K562 (cell line): ENCODE measurements at regions not wholly inside any gene's neighbourhood (a gene's known extent, or its start where the extent isn't known, plus 50 kb on each side); places are given as distances from the start of the nearest gene placed in this dataset.
A peak's percentile ranks its signal among the peaks of the same experiment; 100 is the strongest.

ENCODE experiments used
- BACH1 ChIP-seq: fragments of 200-800 bp; sonication (Bioruptor generic); IDR thresholded peaks from 2 replicates; pipeline ENCODE4 v1.6.1; 2016; ENCODE audit warnings: missing genetic modification characterization, missing compliant biosample characterization
- BRF2 ChIP-seq: IDR thresholded peaks from 3 replicates; pipeline ENCODE4 v1.6.1; 2011; ENCODE audit warnings: borderline replicate concordance, mild to moderate bottlenecking; ENCODE audit not compliant: insufficient read length, insufficient read depth
- EHMT2 ChIP-seq: fragments of 450-650 bp; IDR thresholded peaks from 2 replicates; pipeline ENCODE4 v1.6.1; 2018; ENCODE audit warnings: antibody characterized with exemption
- FOXK1 ChIP-seq: sonication (generic); formaldehyde crosslinking; IDR thresholded peaks from 2 replicates; pipeline ENCODE4 v1.8.0; 2022; ENCODE audit warnings: missing genetic modification reagents, mild to moderate bottlenecking, borderline replicate concordance
- GTF2E2 ChIP-seq: fragments of 200-800 bp; sonication (Bioruptor generic); IDR thresholded peaks from 2 replicates; pipeline ENCODE4 v1.6.1; 2016; ENCODE audit warnings: missing genetic modification characterization, missing compliant biosample characterization
- HNRNPL ChIP-seq: fragments of 200-400 bp; formaldehyde crosslinking; IDR thresholded peaks from 2 replicates; pipeline ENCODE4 v1.6.1; 2017; ENCODE audit warnings: low read depth, mild to moderate bottlenecking, low read length
- HSF4 ChIP-seq: fragments of 250-450 bp; sonication (Bioruptor Pico); IDR thresholded peaks from 2 replicates; pipeline ENCODE4 v2.1.2; 2022; ENCODE audit warnings: mild to moderate bottlenecking, moderate library complexity, borderline replicate concordance
- MEF2D ChIP-seq: conservative IDR thresholded peaks from 2 replicates; pipeline ENCODE4 v1.6.1; 2016; ENCODE audit warnings: low read depth, missing genetic modification characterization, missing compliant biosample characterization
- MXD1 ChIP-seq: fragments of 250-450 bp; sonication (Bioruptor Pico); IDR thresholded peaks from 2 replicates; pipeline ENCODE4 v1.8.0; 2021; ENCODE audit warnings: borderline replicate concordance, mild to moderate bottlenecking, moderate library complexity; ENCODE audit not compliant: poor library complexity, severe bottlenecking
- NR2C2 ChIP-seq, 2 experiments: fragments of 200-800 bp in 1 of 2; sonication (Bioruptor generic) in 1 of 2; sonication (generic) in 1 of 2; formaldehyde crosslinking in 1 of 2; IDR thresholded peaks; 2 replicates each; pipeline versions ENCODE4 v1.6.1 to v1.8.0; 2016 to 2022; ENCODE audit warnings: mild to moderate bottlenecking in 1 of 2, missing compliant biosample characterization in 1 of 2, missing genetic modification characterization in 1 of 2, missing genetic modification reagents in 1 of 2
- PHB2 ChIP-seq: fragments of 450-650 bp; IDR thresholded peaks from 2 replicates; pipeline ENCODE4 v1.6.1; 2017; ENCODE audit warnings: low read depth
- PTBP1 ChIP-seq: fragments of 200-400 bp; formaldehyde crosslinking; IDR thresholded peaks from 2 replicates; pipeline ENCODE4 v1.6.1; 2017; ENCODE audit warnings: low read depth, low read length
- RFX7 ChIP-seq: fragments of 250-450 bp; sonication (Bioruptor Pico); IDR thresholded peaks from 2 replicates; pipeline ENCODE4 v1.5.1; 2021; ENCODE audit warnings: mild to moderate bottlenecking
- RNF2 ChIP-seq: sonication (generic); IDR thresholded peaks from 2 replicates; pipeline ENCODE4 v1.6.1; 2016
- SETDB1 ChIP-seq: IDR thresholded peaks from one replicate; pipeline ENCODE4 v1.6.1; 2012; ENCODE audit warnings: low read length, control low read depth, inconsistent platforms
- TSC22D4 ChIP-seq: fragments of 450-650 bp; IDR thresholded peaks from 2 replicates; pipeline ENCODE4 v1.6.1; 2016; ENCODE audit warnings: missing genetic modification characterization, missing biosample characterization, control low read depth
- USF2 ChIP-seq: sonication (generic); formaldehyde crosslinking; IDR thresholded peaks from 2 replicates; pipeline ENCODE4 v1.5.0; 2020; ENCODE audit warnings: missing genetic modification reagents
- ZFPM2 ChIP-seq: fragments of 250-450 bp; sonication (Bioruptor Pico); IDR thresholded peaks from 2 replicates; pipeline ENCODE4 v1.5.1; 2022; ENCODE audit warnings: mild to moderate bottlenecking
- ZNF24 ChIP-seq: fragments of 450-650 bp; IDR thresholded peaks from 2 replicates; pipeline ENCODE4 v1.6.1; 2016
- ZNF3 ChIP-seq: fragments of 250-450 bp; sonication (Bioruptor Pico); IDR thresholded peaks from 2 replicates; pipeline ENCODE4 v1.5.0; 2021; ENCODE audit warnings: mild to moderate bottlenecking, moderate library complexity
- ZNF41 ChIP-seq: fragments of 250-450 bp; sonication (Bioruptor Pico); conservative IDR thresholded peaks from 2 replicates; pipeline ENCODE4 v1.4.0; 2020; ENCODE audit warnings: mild to moderate bottlenecking
- ZNF717 ChIP-seq: fragments of 250-450 bp; sonication (Bioruptor Pico); IDR thresholded peaks from 2 replicates; pipeline ENCODE4 v1.5.0; 2021
- TF ChIP-seq, protein P1 (sequence below): fragments of 450-650 bp; conservative IDR thresholded peaks from 2 replicates; pipeline ENCODE4 v1.6.1; 2016; ENCODE audit warnings: missing genetic modification characterization, low read depth, mild to moderate bottlenecking, control low read depth, missing compliant biosample characterization
- TF ChIP-seq, protein P2 (sequence below): sonication (generic); IDR thresholded peaks from 2 replicates; pipeline ENCODE4 v1.6.1; 2016
- TF ChIP-seq, protein P3 (sequence below), 2 experiments: fragments of 250-450 bp in 1 of 2; fragments of 450-650 bp in 1 of 2; sonication (Bioruptor Pico) in 1 of 2; IDR thresholded peaks; 2 replicates each; pipeline versions ENCODE4 v1.6.1 to v1.8.0; 2016 to 2021; ENCODE audit warnings: mild to moderate bottlenecking in 2 of 2, moderate library complexity in 2 of 2, missing compliant biosample characterization in 1 of 2, missing genetic modification characterization in 1 of 2

- TF ChIP-seq, protein P1, sequence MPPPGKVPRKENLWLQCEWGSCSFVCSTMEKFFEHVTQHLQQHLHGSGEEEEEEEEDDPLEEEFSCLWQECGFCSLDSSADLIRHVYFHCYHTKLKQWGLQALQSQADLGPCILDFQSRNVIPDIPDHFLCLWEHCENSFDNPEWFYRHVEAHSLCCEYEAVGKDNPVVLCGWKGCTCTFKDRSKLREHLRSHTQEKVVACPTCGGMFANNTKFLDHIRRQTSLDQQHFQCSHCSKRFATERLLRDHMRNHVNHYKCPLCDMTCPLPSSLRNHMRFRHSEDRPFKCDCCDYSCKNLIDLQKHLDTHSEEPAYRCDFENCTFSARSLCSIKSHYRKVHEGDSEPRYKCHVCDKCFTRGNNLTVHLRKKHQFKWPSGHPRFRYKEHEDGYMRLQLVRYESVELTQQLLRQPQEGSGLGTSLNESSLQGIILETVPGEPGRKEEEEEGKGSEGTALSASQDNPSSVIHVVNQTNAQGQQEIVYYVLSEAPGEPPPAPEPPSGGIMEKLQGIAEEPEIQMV (tag): no peak
- TF ChIP-seq NR2C2 (CRISPR knock-in tag; IDR thresholded peaks at IDR 0.05) (no peak), NR2C2 (tag; IDR thresholded peaks at IDR 0.05) (peak; percentile 39; the same call in 1 of the 2 replicates), SETDB1 (no peak), RNF2 (no peak), BACH1 (tag) (no peak), ZFPM2 (CRISPR knock-in tag) (0 out of 2 replicates have a peak, but pooled peaks have one; percentile 25), ZNF41 (CRISPR knock-in tag) (no peak), USF2 (CRISPR knock-in tag) (no peak), GTF2E2 (no peak), MEF2D (tag) (peak; percentile 49; the same call in 1 of the 2 replicates), FOXK1 (CRISPR knock-in tag) (no peak), EHMT2 (no peak), HNRNPL (no peak), ZNF24 (peak; percentile 61; the same call in 1 of the 2 replicates), TSC22D4 (tag) (no peak), MXD1 (CRISPR knock-in tag) (no peak), RFX7 (CRISPR knock-in tag) (no peak), BRF2 (no peak), ZNF3 (CRISPR knock-in tag) (no peak), PHB2 (no peak), HSF4 (CRISPR knock-in tag) (no peak), ZNF717 (CRISPR knock-in tag) (no peak), PTBP1 (0 out of 2 replicates have a peak, but pooled peaks have one; percentile 64)
- TF ChIP-seq, protein P2, sequence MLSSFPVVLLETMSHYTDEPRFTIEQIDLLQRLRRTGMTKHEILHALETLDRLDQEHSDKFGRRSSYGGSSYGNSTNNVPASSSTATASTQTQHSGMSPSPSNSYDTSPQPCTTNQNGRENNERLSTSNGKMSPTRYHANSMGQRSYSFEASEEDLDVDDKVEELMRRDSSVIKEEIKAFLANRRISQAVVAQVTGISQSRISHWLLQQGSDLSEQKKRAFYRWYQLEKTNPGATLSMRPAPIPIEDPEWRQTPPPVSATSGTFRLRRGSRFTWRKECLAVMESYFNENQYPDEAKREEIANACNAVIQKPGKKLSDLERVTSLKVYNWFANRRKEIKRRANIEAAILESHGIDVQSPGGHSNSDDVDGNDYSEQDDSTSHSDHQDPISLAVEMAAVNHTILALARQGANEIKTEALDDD: no peak
- TF ChIP-seq, protein P3, sequence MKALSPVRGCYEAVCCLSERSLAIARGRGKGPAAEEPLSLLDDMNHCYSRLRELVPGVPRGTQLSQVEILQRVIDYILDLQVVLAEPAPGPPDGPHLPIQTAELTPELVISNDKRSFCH (CRISPR knock-in tag; IDR thresholded peaks at IDR 0.05): no peak
- TF ChIP-seq, protein P3 (tag; IDR thresholded peaks at IDR 0.05): 0 out of 2 replicates have a peak, but pooled peaks have one; percentile 11
These were observed 82.6 kb downstream of the LSM3 start (continued) for GRCh38 chr3:14261229-14261628.
